Mononuclear cell (primary cell): ENCODE measurements at regions not wholly inside any gene's neighbourhood (a gene's known extent, or its start where the extent isn't known, plus 50 kb on each side); places are given as distances from the start of the nearest gene placed in this dataset.
"Not testable (repeated sequence)": the region's sequence is repeated elsewhere in the genome, so short reads cannot be mapped to it uniquely, and the experiment has no call there.

Source experiments
- H3K27me3 ChIP-seq: 2 replicates; pipeline ENCODE4 v1.6.0; 2011; ENCODE audit warnings: low read length, control low read depth; ENCODE audit not compliant: insufficient read depth
- H3K4me1 ChIP-seq: 2 replicates; pipeline ENCODE4 v1.5.1; 2011; ENCODE audit warnings: mild to moderate bottlenecking, low read length, control low read depth; ENCODE audit not compliant: insufficient read depth
- H3K4me3 ChIP-seq: 2 replicates; pipeline ENCODE4 v1.5.1; 2011; ENCODE audit warnings: mild to moderate bottlenecking, low read length, moderate library complexity
- H3K9me3 ChIP-seq: 2 replicates; pipeline ENCODE4 v1.5.1; 2011; ENCODE audit warnings: low read depth, mild to moderate bottlenecking, control low read depth, low read length

DNA sequence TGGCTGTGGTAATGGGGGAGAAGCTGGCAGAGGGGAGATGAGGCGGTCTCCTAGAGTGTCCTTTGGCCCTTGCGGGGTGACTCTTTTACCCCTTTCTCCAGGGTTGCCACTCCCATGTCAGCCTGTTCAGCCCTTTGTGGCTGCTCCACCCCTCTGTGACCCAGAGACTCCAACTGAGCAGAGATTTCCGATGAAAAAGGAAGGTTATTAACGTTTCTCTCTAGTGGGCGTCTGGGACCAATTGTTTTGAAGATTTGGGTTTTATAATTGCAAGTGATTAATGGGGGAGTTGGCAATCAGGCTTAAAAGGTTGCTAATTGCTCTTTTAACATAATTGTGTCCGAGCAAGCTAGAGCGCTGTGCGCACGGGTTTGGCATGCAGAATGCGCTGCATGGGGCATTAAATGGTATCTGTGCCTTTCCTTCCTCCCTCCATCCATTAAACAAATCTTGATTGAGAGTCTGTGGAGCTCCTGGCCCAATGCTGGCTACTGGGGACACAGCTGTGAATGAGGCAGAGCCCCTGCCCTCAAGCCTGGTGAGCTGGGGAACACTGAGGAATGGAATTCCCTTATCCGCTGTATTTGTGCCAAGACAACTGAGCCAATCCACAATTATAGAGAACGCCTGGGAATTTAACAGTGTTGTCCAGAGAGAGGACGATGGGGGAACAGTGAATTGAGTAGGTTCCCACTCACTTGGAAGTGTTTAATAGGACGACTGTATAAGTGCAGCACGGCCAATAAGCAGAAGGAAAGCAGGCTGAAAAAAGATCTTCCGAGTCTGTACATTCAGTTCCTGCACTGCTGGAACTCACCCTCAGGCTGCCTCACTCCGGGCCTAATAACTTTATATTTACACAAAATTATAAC lies 295.9 kb downstream of the MIAT start:
- peaks cover 19% of the 10 kb centered on the region for H3K27me3 ChIP-seq
- H3K4me1 ChIP-seq, result no peaks in the 10 kb centered on the region
- H3K4me3 ChIP-seq, result no peak overlapping the region
- no peaks in the 10 kb centered on the region for H3K9me3 ChIP-seq

DNA sequence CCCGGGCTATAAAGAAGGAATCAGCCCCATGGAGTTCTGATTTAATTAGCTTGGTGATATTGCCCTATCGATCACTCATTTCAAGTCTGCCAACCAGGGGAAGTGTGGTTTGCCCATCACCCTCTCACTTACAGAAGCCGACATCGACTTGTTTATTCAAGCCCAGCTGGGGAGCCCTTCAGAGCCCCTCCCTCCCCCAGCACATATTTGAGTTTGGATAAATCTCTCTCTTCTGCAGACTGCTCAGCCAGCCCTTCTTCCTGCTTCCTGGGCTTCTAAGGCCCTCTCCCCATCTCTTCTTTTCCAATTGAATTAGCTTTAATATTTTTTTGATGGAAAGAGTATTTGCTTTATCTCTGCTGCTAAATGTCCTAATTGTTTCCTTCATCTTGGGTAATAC lies 299.0 kb downstream of the MIAT start:
- H3K4me3 ChIP-seq, result no peak overlapping the region
- no peaks in the 10 kb centered on the region for H3K9me3 ChIP-seq
- no peaks in the 10 kb centered on the region for H3K4me1 ChIP-seq
- peaks cover 19% of the 10 kb centered on the region for H3K27me3 ChIP-seq

DNA sequence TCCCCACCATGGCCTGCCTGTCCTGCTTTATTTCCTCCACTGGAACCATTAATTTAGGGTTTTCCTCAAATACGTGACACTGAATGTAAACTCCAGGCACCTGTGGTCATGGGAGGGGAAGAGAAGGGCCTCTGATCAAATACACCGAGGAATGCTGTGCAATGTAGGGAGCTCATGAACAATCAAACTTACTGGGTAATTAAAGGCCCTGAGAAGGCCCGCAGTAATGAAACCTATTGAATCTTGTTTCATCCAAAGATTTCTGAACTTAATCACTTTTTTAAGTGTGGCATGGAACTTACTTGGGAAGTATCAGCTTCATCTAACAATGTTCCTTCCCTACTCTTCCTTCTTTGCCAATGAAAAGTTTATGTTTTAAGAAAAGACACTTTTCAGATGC lies 299.8 kb downstream of the MIAT start:
- Histone ChIP-seq H3K27me3 (peaks cover 14% of the 10 kb centered on the region), H3K9me3 (no peaks in the 10 kb centered on the region), H3K4me1 (no peaks in the 10 kb centered on the region), H3K4me3 (no peak overlapping the region)

DNA sequence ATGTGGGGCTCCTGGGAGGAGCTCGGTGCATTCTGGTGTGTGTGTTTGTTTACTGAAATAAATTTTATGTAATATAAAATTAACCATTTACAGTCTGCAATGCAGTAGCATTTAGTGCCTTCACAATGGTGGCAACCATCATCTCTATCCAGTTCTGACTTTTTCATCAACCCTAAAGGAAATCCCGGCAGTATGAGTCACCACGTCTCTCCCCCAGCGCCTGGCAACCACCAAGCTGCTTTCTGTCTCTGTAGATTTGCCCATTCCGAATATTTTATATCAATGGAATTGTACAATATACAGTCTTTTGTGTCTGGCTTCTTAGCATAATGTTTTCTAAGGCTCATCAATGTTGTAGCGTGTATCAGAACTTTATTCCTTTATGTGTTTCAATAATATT lies 300.5 kb downstream of the MIAT start:
- H3K4me1 ChIP-seq, result no peaks in the 10 kb centered on the region
- H3K27me3 ChIP-seq, result peaks cover 7% of the 10 kb centered on the region
- H3K4me3 ChIP-seq, result no peak overlapping the region
- H3K9me3 ChIP-seq, result no peaks in the 10 kb centered on the region

DNA sequence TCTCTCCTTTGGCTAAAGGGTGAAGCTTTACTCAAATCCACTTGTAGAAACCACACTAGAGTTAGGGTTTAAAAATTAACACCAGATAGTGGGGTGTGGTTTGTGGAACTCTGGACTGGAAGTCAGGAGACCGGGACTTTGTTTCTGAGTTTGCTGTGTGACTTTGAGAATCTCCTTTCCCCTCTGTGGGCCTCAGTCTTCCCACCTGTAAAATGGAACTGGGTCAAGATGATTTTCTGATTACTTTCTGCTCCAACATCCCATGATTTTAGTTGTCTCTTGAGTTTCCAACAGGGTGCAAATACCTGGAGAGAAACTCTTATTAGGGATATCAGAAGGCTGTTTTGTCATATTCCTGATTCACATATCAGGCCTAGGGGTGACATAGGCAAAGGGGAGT lies 301.0 kb downstream of the MIAT start:
- peaks cover 4% of the 10 kb centered on the region for H3K27me3 ChIP-seq
- H3K9me3 ChIP-seq, result no peaks in the 10 kb centered on the region
- no peaks in the 10 kb centered on the region for H3K4me1 ChIP-seq
- no peak overlapping the region for H3K4me3 ChIP-seq

DNA sequence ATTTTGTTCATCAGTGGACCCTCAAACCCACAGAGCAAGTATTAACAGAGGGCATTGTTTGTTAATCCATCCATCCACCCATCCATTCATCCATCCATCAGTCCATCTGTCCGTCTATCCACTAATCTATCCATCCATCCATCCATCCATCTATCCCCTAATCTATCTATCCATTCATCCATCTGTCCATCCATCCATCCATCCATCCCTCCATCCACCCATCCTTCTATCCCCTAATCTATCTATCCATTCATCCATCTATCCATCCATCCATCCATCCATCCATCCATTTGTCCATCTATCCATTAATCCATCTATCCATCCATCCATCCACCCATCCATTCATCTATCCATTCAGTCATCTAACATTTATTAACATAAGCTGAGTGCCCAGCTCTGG lies 307.3 kb downstream of the MIAT start:
- H3K27me3 ChIP-seq, result no peaks in the 10 kb centered on the region

DNA sequence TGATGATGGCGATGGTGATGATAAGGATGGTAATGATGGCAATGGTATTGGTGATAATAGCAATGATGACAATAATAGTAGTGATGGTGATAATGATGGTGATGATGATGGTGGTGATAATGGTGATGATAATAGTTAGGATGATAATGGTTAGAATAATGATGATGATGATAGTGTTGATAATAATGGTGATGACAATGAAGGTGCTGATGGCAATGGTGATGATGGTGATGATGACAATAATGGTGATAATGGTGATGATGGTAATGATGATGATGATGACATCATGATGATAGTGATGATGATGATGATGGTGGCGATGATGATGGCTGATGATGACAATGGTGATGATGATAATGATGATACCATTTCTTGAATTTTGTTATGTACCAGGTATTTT lies 309.9 kb downstream of the MIAT start:
- no peaks in the 10 kb centered on the region for H3K27me3 ChIP-seq
- H3K4me3 ChIP-seq, result no peak overlapping the region
- H3K9me3 ChIP-seq, result no peaks in the 10 kb centered on the region
- no peaks in the 10 kb centered on the region for H3K4me1 ChIP-seq

More for the DNA sequence above, 307.3 kb downstream of the MIAT start:
- H3K4me3 ChIP-seq, result no peak overlapping the region
- H3K4me1 ChIP-seq, result no peaks in the 10 kb centered on the region
- H3K9me3 ChIP-seq, result no peaks in the 10 kb centered on the region

DNA sequence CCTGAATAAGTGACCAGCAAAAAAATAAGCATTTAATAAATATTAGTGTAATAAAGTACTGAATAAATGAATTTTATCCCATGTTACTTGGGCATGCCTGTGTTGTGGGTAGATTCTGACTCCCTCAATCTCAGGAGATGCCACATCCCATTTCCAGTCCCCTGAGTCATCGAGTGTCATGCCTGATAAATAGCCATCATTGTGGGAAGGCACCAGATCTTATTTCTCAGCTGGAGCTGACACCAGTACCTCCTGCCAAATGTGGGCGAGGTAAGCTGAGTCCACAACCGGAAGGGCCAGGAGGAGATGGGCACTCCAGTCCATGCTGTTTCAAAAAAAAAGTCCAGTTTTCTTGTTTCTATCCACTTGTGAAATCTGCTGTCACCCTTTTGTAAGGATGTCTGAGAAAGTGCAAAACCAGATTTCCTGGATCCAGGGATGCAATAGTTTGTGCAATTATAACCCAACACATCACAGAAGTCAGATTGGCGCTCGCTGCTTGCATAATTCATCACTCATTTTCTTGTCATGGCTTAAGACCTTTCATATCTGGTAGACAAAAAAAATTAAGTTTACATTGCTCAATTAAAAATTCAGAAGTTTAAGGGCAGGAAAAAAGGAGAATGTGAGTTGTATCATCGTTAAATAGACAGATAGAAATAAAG lies 311.6 kb downstream of the MIAT start:
- no peaks in the 10 kb centered on the region for H3K9me3 ChIP-seq
- H3K4me3 ChIP-seq, result no peak overlapping the region
- H3K27me3 ChIP-seq, result no peaks in the 10 kb centered on the region
- H3K4me1 ChIP-seq, result no peaks in the 10 kb centered on the region

DNA sequence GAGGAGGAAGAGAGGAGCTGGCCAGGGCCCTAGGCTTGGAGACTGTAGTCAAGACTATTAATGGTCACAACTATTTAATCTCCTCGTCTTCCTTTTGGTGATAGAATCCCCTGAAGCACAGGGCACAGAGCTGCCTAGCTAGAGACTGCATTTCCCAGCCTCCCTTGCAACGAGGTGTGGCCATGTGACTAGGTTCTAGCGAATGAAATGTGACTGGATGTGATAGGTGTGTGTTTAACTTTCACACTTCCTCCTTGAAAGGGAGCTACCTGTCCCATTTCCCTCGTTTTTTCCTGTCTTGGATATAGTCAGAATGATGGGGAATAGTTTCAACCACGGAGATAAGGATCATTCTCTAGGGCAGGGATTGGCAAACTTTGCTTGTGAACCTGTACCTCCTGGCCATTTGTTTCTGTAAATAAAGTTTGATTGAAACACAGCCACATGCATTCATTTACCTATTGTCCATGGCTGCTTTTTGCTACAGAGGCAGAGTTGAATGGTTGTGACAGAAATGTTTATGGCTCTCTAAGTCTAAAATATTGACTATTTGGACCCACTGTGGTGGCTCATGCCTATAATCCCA lies 313.5 kb downstream of the MIAT start:
- no peaks in the 10 kb centered on the region for H3K4me1 ChIP-seq

DNA sequence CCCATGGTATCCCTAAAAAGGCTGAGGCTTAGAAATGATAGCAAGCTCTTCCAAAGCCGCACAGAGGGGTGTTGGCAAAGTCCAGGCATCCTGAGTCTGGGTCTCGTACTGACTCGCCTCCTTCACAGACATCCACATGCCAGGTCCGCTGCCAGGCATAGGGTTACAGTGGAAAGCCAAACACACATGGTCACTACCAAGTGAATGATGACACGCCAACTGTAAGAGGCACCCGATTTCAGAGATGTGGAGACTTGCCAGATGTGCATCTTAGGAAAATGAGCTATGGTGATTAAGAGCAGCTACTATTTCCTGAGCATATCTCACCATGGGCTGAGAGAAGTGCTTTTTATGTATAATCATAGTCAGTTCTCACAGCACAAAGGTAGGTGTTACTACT lies 314.9 kb downstream of the MIAT start:
- Histone ChIP-seq H3K9me3 (no peaks in the 10 kb centered on the region), H3K27me3 (no peaks in the 10 kb centered on the region), H3K4me3 (no peak overlapping the region), H3K4me1 (no peaks in the 10 kb centered on the region)

More for the DNA sequence above, 313.5 kb downstream of the MIAT start:
- Histone ChIP-seq H3K9me3 (no peaks in the 10 kb centered on the region), H3K27me3 (no peaks in the 10 kb centered on the region), H3K4me3 (no peak overlapping the region)

DNA sequence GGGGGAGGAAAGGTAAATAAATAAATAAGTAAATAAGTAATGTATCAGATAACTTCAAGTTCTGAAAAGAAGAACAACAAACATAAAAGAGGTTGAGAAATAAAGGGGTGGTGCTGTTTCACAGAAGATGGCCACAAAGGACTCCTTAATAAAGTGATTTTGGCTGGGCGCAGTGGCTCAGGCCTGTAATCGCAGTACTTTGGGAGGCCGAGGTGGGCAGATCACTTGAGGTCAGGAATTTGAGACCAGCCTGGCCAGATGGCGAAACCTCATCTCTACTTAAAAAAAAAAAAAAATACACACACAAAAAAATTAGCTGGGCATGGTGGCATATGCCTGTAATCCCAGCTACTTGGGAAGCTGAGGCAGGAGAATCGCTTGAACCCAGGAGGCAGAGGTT lies 315.5 kb downstream of the MIAT start:
- H3K9me3 ChIP-seq, H3K4me1 ChIP-seq, H3K27me3 ChIP-seq, H3K4me3 ChIP-seq: not testable (repeated sequence)

DNA sequence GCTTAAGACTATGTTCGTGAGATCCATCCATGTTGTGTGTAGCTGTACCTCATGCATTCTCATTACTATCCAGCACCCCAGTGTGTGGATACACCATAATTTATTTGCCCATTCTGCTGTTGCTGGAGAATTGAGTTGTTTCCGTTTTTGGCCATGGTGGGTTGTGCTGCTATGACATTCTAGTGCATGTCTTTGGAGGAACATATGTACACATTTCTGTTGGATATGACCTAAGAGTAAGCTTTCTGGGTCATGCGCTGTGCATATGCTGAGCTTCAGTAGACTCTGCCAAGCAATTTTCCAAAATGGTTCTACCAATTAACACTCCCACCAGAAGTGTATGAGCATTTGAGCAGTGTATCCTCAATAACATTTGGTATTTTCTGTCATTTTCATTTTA lies 316.6 kb downstream of the MIAT start:
- no peaks in the 10 kb centered on the region for H3K27me3 ChIP-seq
- H3K4me3 ChIP-seq, result no peak overlapping the region
- no peaks in the 10 kb centered on the region for H3K9me3 ChIP-seq
- H3K4me1 ChIP-seq, result no peaks in the 10 kb centered on the region

DNA sequence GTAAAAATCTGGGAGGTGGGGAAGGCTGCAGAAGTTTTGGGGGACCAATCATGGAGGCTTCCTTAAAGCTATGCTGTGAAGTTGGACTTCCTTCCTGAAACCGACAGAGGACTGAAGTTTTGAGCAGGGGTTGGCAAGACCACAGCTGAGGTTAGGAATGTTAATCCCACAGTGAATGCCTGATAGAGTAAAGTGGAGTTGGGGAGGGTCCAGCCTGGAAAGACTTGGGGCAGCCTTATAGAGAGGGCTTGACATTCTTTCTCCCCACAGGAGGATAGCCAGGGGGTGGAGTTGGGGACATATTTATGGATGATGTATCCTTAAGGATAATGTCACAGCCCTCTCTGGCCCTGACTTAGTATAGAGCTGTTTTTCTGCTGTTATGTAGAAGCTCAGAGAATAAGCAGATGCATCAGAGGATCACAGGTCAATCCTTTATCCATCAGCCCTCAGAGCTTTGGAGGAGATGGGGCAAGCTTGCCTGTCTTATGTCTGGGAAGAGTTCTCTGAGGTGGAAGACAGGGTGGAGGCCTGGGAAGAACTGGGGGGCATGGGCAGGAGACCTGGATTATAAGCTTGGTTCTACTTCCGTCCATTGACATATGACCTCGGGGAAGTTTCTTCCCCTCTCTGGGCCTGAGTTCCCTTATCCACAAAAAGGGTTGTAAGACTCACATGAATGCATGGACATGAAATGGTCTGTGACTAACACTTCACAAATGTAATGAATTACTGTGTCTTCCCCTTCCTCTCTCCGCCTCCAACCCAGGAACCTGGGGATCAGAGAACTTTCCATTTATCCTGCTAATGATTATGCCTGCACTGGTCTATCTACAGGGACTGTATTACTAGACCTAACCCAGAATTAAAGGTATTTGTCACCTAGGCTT lies 317.8 kb downstream of the MIAT start:
- H3K9me3 ChIP-seq, result no peaks in the 10 kb centered on the region
- H3K27me3 ChIP-seq, result no peaks in the 10 kb centered on the region
- no peaks in the 10 kb centered on the region for H3K4me1 ChIP-seq
- no peak overlapping the region for H3K4me3 ChIP-seq

DNA sequence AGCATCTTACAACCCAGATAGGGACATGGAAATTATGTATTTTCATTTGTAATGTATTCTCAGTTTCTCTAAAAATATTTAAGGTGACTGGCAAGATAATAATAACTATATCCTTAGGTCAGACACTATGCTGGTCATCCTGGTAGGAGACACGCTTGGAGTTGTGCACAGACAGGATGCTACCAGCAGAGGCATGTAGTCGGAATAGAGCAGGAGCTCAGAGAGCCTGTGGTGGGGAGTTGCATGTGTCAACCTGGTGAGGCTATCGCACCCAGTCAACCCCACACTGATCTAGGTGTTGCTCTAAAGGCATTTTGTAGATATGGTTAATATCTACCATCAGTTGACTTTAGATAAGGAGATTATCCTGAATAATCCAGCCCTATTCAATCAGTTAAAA lies 318.5 kb downstream of the MIAT start:
- Histone ChIP-seq H3K9me3 (no peaks in the 10 kb centered on the region), H3K27me3 (no peaks in the 10 kb centered on the region), H3K4me3 (no peak overlapping the region), H3K4me1 (no peaks in the 10 kb centered on the region)
